Prostate gland (tissue), 2 donors: ENCODE measurements at regions not wholly inside any gene's neighbourhood (a gene's known extent, or its start where the extent isn't known, plus 50 kb on each side); places are given as distances from the start of the nearest gene placed in this dataset.

Experiments used
- CTCF ChIP-seq, 4 experiments: fragments of 200-600 bp in 2 of 4; fragments of 450-650 bp in 2 of 4; sonication (generic) in 2 of 4; IDR thresholded peaks; 1 replicate in 3 of 4; 2 replicates in 1 of 4; pipeline ENCODE4 v1.5.1; 2016 to 2019; ENCODE audit warnings: antibody characterized with exemption in 4 of 4, mild to moderate bottlenecking in 2 of 4, moderate library complexity in 2 of 4
- POLR2A ChIP-seq: fragments of 450-650 bp; IDR thresholded peaks from one replicate; pipeline ENCODE4 v1.6.1; 2016; ENCODE audit warnings: antibody characterized with exemption, mild to moderate bottlenecking
- POLR2AphosphoS5 ChIP-seq: sonication (generic); formaldehyde crosslinking; IDR thresholded peaks from one replicate; pipeline ENCODE4 v1.6.1; 2017; ENCODE audit warnings: antibody characterized with exemption

- no peak for TF ChIP-seq CTCF (IDR thresholded peaks at IDR 0.05)
- no peak for TF ChIP-seq POLR2AphosphoS5
- TF ChIP-seq POLR2A: no peak
These were observed 287.0 kb upstream of the DAB2 start for GRCh38 chr5:39711821-39712220.
